GM23248 (cell line): ENCODE measurements at regions not wholly inside any gene's neighbourhood (a gene's known extent, or its start where the extent isn't known, plus 50 kb on each side); places are given as distances from the start of the nearest gene placed in this dataset.
A peak's percentile ranks its signal among the peaks of the same experiment; 100 is the strongest.

Source experiments
- DNase-seq: peaks from one replicate; pipeline ENCODE4 v3.0.0-alpha.2; 2015
- H2AFZ ChIP-seq: fragments of 200-600 bp; sonication (generic); 2 replicates; pipeline ENCODE4 v1.6.1; 2016; ENCODE audit warnings: antibody characterized with exemption
- H3F3A ChIP-seq: fragments of 200-600 bp; sonication (generic); 2 replicates; pipeline ENCODE4 v1.6.1; 2016; ENCODE audit warnings: mild to moderate bottlenecking, antibody characterized with exemption, mixed run types; ENCODE audit not compliant: insufficient read depth
- H3K27ac ChIP-seq: fragments of 200-600 bp; sonication (generic); 2 replicates; pipeline ENCODE4 v1.5.1; 2016; ENCODE audit warnings: mild to moderate bottlenecking
- H3K27me3 ChIP-seq: fragments of 200-600 bp; sonication (generic); replicated peaks from 2 replicates; pipeline ENCODE4 v1.6.1; 2016; ENCODE audit warnings: mild to moderate bottlenecking; ENCODE audit not compliant: insufficient read depth
- H3K36me3 ChIP-seq: fragments of 200-600 bp; sonication (generic); 2 replicates; pipeline ENCODE4 v1.6.1; 2016; ENCODE audit warnings: low read depth, mild to moderate bottlenecking
- H3K4me1 ChIP-seq: fragments of 200-600 bp; sonication (generic); 2 replicates; pipeline ENCODE4 v1.6.1; 2016; ENCODE audit warnings: mild to moderate bottlenecking; ENCODE audit not compliant: insufficient read depth
- H3K4me2 ChIP-seq: fragments of 200-600 bp; sonication (generic); one replicate; pipeline ENCODE4 v1.6.1; 2016; ENCODE audit warnings: mild to moderate bottlenecking; ENCODE audit not compliant: unreplicated experiment
- H3K4me3 ChIP-seq: fragments of 200-600 bp; sonication (generic); 2 replicates; pipeline ENCODE4 v1.5.1; 2016; ENCODE audit warnings: mild to moderate bottlenecking
- H3K79me2 ChIP-seq: fragments of 200-600 bp; sonication (generic); 2 replicates; pipeline ENCODE4 v1.6.1; 2016; ENCODE audit warnings: mild to moderate bottlenecking; ENCODE audit not compliant: insufficient read depth
- H3K9ac ChIP-seq: fragments of 200-600 bp; sonication (generic); 2 replicates; pipeline ENCODE4 v1.6.1; 2016; ENCODE audit warnings: mild to moderate bottlenecking
- H3K9me2 ChIP-seq: fragments of 200-600 bp; sonication (generic); 2 replicates; pipeline ENCODE4 v1.6.1; 2016; ENCODE audit warnings: mixed run types, mild to moderate bottlenecking, moderate library complexity; ENCODE audit not compliant: insufficient read depth
- H3K9me3 ChIP-seq: fragments of 200-600 bp; sonication (generic); one replicate; pipeline ENCODE4 v1.6.1; 2017; ENCODE audit warnings: low read depth
- H4K20me1 ChIP-seq: fragments of 200-600 bp; sonication (generic); 2 replicates; pipeline ENCODE4 v1.6.0; 2016; ENCODE audit not compliant: insufficient read depth
- EZH2 ChIP-seq: fragments of 200-600 bp; sonication (generic); IDR thresholded peaks from 2 replicates; pipeline ENCODE4 v1.6.1; 2018; ENCODE audit warnings: antibody characterized with exemption, mild to moderate bottlenecking; ENCODE audit not compliant: insufficient read depth, poor library complexity, severe bottlenecking
- EZH2phosphoT487 ChIP-seq: fragments of 200-600 bp; sonication (generic); IDR thresholded peaks from 2 replicates; pipeline ENCODE4 v1.6.1; 2018; ENCODE audit warnings: antibody characterized with exemption, moderate library complexity, mild to moderate bottlenecking, low read depth; ENCODE audit not compliant: insufficient read depth
- WGBS, 2 experiments: methylation state at CpG; one replicate each; pipeline ENCODE4 v1.1.6; 2015 to 2017; ENCODE audit warnings: low lambda C conversion rate in 2 of 2, low coverage in 1 of 2; ENCODE audit errors: missing lambda C conversion rate in 2 of 2; 5-methylcytosine and 5-hydroxymethylcytosine counted together
- in situ Hi-C: fragments of 300-500 bp; cut with MboI; formaldehyde crosslinking; loops from 2 replicates; pipeline ENCODE4 v1.15.0; 2020

DNA sequence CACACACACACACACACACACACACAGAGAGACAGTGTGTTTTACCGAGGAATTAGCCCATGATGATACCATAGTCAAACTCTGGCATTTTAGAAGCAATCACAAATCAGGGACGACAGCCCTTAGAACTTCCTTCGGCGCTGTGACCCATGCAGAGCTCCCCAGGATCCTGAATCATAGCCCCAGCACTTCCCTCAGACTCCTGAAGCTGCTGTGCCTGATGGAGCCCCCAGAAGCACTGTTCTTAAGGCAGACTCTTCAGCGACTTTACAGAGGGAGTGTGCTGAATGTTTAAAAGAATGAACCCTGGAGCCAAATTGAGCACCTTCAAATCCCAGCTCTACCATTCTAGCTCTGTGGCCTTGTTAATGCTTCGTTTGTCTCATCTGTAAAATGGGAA, 89.3 kb upstream of the LIPC start:
- H3K9me2 ChIP-seq = no peaks in the 10 kb centered on the region
- TF ChIP-seq EZH2 (no peak), EZH2phosphoT487 (no peak)
- H3K4me2 ChIP-seq = no peak overlapping the region
- H3K9me3 ChIP-seq = no peaks in the 10 kb centered on the region
- H3K4me1 ChIP-seq = peaks cover 6% of the 10 kb centered on the region
- H3K4me3 ChIP-seq = no peak overlapping the region
- WGBS, 2 experiments = 84 to 89% methylated on average over 6 of the region's 6 CpGs
- no peak overlapping the region for H3K27ac ChIP-seq
- H3K79me2 ChIP-seq = no peaks in the 10 kb centered on the region
- H3F3A ChIP-seq = peaks cover 8% of the 10 kb centered on the region; the same call in 1 of the 2 replicates
- DNase-seq = no peak
- H2AFZ ChIP-seq = no peak overlapping the region
- in situ Hi-C loops = no loop called here
- no peak overlapping the region for H3K9ac ChIP-seq
- no peaks in the 10 kb centered on the region for H3K27me3 ChIP-seq
- no peaks in the 10 kb centered on the region for H3K36me3 ChIP-seq
- no peaks in the 10 kb centered on the region for H4K20me1 ChIP-seq

- no peak for TF ChIP-seq EZH2
- TF ChIP-seq EZH2phosphoT487 = no peak
- no peak for DNase-seq
- in situ Hi-C loops = no loop called here
Observed at GRCh38 chr15:58344213-58345070, 87.3 kb upstream of the LIPC start.

GRCh38 chr15:58346361-58346760, 85.4 kb upstream of the LIPC start:
- Histone ChIP-seq H3K4me2 (no peak overlapping the region), H3F3A (no peaks in the 10 kb centered on the region), H2AFZ (no peak overlapping the region), H3K4me1 (peaks cover 6% of the 10 kb centered on the region), H3K4me3 (no peak overlapping the region), H3K27me3 (no peaks in the 10 kb centered on the region), H3K79me2 (no peaks in the 10 kb centered on the region), H3K36me3 (no peaks in the 10 kb centered on the region), H4K20me1 (no peaks in the 10 kb centered on the region), H3K9ac (no peak overlapping the region), H3K9me2 (no peaks in the 10 kb centered on the region), H3K9me3 (no peaks in the 10 kb centered on the region), H3K27ac (no peak overlapping the region)
- TF ChIP-seq EZH2 = no peak
- TF ChIP-seq EZH2phosphoT487 = no peak
- WGBS, 2 experiments = 55 to 65% methylated on average over 3 of the region's 3 CpGs
- in situ Hi-C loops = no loop called here
- peak; percentile 82 for DNase-seq

More at GRCh38 chr15:58344213-58345070, 87.3 kb upstream of the LIPC start:
- H3K27me3 ChIP-seq = no peaks in the 10 kb centered on the region
- no peaks in the 10 kb centered on the region for H3K9me3 ChIP-seq
- no peak overlapping the region for H3K4me2 ChIP-seq
- H2AFZ ChIP-seq = no peak overlapping the region
- peaks cover 6% of the 10 kb centered on the region for H3K4me1 ChIP-seq
- no peak overlapping the region for H3K27ac ChIP-seq
- H3F3A ChIP-seq = peaks cover 8% of the 10 kb centered on the region; the same call in 1 of the 2 replicates
- H3K4me3 ChIP-seq = no peak overlapping the region
- H4K20me1 ChIP-seq = no peaks in the 10 kb centered on the region
- no peaks in the 10 kb centered on the region for H3K36me3 ChIP-seq
- no peaks in the 10 kb centered on the region for H3K9me2 ChIP-seq
- WGBS, 2 experiments = 94 to 96% methylated on average over 5 of the region's 5 CpGs
- no peak overlapping the region for H3K9ac ChIP-seq
- no peaks in the 10 kb centered on the region for H3K79me2 ChIP-seq

DNA sequence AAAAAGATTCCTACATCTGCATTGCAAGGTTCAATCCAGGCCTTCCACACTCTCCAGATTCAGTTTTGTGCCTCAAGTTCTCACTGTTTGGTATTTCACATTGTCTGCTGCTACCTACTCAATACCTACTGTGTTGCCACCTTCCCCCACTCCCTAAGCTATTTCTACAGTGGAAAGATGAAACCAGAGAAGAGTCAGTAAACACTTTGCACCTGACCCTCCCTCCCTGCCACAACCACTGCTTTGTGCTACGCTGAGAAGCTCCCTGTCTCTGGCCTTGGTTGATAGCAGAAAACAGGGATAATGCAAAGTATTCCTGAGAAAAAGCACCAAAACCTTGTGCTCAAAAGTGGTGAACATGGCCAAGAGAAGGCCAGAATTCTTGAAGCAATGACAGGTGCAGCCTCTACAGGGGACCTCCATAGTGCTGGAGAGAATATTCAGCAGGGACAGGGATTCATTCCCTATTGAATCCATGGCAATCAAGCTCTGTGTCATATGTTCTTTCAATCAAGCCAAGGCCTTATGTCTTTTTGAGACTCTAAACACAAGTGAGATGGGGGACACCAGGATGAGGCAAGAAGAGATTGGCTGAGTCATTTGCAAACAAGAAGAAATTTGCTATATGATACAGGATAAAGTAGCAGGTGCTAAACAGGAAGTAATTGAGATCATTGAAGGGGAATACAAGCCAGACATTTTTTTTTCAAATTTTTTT, 83.5 kb upstream of the LIPC start:
- 14 to 22% methylated on average over 1 of the region's 1 CpG for WGBS, 2 experiments
- Histone ChIP-seq H3K9me2 (no peaks in the 10 kb centered on the region), H3K9me3 (no peaks in the 10 kb centered on the region), H3K79me2 (no peaks in the 10 kb centered on the region), H3F3A (no peaks in the 10 kb centered on the region), H3K27ac (no peak overlapping the region), H3K36me3 (no peaks in the 10 kb centered on the region), H3K4me1 (peaks cover 6% of the 10 kb centered on the region), H3K27me3 (no peaks in the 10 kb centered on the region), H3K4me3 (no peak overlapping the region), H3K9ac (no peak overlapping the region), H3K4me2 (no peak overlapping the region), H4K20me1 (no peaks in the 10 kb centered on the region), H2AFZ (no peak overlapping the region)
- no peak for DNase-seq
- in situ Hi-C loops = no loop called here
- no peak for TF ChIP-seq EZH2
- no peak for TF ChIP-seq EZH2phosphoT487
